ENCODE measurements at regions not wholly inside any gene's neighbourhood (a gene's known extent, or its start where the extent isn't known, plus 50 kb on each side); places are given as distances from the start of the nearest gene placed in this dataset.
"Not testable (repeated sequence)": the region's sequence is repeated elsewhere in the genome, so short reads cannot be mapped to it uniquely, and the experiment has no call there.

DNA sequence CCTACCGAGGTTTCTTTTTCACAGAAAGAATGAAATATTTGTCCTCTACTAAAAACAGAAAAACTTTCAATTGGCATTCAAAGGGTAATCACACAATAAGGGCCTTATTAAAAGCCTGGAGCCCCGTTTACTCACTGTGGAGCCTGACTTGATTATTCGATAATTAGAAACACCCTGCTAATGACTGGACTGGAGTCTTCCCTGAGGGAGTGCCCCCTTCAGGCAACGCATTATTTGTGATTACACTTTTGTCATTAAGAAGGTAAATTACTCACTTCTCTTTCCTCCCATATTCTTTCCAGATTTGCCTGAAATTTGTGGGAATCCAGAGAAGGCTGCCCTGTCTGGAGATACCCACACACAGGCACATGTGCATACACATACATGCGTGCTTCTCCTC lies 444.2 kb upstream of the NPVF start:
- no peak for DNase-seq

GRCh38 chr7:25675789-25676474 lies 447.6 kb upstream of the NPVF start:
- no peak for DNase-seq

DNA sequence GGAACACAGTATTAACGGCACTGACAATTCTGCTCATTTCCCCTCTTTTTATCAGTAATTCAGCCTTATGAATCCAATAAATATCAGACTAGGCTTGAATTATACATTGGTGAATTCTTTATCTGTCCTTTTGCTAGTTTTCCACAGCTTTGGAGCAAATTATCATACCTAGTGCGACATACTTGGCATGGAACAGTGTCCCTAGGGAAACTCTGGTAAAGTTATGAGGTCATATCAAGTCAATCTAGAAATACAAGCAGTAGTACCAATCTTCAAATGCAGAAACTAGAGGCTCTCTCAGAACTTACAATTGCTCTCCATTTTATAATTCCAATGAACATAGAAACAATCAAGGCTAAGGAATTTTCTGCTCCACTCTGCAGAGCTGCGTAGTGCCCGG lies 449.3 kb upstream of the NPVF start:
- DNase-seq = no peak

- DNase-seq = no peak
Measured at GRCh38 chr7:25678215-25678614, 449.9 kb upstream of the NPVF start.

DNA sequence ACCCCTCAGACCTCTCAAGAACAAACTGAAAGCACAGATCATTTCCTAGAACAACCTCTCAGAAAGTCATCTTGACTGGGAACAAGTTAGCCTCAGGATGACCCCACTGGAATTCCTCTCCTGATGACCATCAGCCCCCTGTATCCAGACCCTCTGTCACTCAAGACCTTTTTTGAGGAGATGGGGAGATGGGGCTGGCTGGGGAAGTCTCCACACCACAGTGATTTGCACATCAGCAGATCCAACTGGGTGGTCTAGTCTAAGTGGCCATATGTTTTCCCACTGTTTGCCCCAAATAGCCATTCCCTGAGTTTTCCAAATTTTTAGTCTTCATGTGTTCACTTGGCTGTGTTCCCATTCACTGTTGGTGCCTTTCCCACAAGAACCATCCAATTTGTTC lies 452.4 kb upstream of the NPVF start:
- no peak for DNase-seq

- no peak for DNase-seq
Measured at GRCh38 chr7:25684360-25684759, 456.1 kb upstream of the NPVF start.

DNA sequence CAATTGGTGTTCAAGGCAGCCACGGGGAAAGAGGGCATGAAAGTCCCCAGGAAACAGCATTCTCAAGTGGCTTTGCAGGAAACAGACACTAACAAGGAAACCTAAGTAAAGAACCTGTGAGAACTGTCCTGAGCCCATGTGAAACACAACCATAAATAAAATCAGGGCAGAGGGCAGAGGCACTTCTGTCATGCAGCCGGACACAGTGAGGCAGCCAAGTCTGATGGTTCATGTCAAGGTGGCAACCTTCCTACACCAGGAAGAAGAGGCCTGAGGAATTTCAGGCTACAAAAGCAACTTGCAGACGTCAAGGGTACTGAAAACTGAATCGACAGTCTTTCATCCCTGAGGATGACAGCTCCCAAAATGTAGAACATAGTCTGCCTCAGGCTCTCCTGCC lies 458.2 kb upstream of the NPVF start:
- DNase-seq = no peak

DNA sequence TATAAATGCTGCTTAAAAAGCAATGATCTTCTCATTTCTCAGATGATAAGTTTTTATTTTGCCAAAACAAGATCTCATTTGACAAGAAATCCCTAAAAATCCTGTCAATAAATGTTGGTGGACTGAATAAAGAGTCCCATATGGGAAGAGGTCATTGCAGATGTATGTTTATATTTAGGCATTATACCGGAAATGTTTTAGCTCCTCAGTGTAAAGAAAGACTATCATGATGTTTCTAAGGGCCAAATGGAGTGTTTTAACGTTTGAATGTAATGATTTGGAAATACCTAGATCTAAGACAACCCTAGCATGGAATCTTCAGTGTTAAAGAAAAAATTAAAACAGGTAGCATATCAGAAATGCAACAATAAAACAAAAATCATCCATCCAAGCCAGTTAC lies 457.8 kb upstream of the NFE2L3 start:
- DNase-seq = no peak

DNA sequence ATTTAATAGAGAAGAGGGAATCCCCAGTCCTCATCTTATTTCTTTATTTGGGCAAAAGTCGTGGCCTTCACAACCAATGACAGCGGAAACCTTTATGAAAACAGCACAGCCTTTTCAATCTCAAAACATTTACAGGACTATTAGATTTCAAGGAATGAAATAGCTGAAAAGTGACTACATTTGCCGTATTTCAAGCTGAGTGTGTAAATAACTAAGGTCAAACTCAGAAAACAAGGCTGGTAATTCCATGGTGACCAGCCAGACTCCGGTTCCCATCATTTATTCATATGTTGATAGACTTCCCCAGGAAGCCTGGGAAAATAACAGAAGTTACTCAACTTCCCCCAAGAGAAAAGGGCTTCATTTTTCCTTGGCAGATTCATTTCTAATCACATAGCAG lies 457.3 kb upstream of the NFE2L3 start:
- no peak for DNase-seq

DNA sequence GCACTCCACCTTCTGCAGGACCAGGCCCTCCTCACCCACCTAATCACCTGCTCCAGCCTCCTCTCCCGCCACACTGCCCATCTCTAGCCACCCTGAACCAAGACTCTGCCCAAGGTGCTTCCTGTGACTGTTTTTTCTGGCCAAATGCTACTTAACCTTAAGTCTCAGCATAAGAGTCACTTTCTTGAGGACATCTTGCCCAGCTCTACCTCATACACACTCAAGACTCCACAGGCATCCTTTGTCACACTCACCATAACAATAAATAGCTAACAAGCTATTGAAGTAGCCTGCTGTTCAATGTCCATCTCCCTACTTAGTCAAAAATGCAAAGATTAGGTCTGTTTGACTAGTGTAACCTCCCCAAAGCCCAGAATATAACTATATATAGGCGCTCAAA lies 455.4 kb upstream of the NFE2L3 start:
- no peak for DNase-seq

DNA sequence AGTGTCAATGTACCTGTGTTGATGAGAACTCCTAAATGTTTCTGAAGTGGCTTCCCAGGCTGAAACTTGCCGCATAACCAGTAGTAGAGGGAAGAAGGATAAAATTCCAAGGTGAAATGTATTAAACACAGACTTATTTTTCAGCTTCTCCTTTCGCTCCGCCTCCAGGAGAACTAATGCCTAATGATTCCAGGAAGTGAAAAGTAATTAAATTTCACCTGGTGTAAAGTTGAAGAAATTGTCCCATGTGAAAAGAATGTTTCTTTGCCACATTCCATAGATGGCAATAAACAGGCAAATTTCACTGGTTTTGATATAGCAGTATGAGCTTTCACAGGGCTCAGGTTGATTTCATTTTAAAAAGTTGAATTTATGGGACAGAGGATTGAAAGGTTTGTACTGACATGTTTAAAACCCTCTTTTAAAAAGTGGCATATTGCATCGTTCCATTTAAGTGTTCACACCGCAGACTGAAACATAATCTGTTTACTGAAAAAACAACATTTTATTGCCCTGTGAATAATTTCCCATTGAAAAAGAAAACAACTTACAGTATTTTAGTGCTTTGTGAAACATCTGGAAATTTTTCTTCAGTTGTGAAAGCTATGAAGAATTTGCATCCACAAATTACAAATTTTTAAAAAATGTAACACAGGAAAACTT lies 453.4 kb upstream of the NFE2L3 start:
- no peak for DNase-seq

GRCh38 chr7:25700141-25700540 lies 451.9 kb upstream of the NFE2L3 start:
- not testable (repeated sequence) for DNase-seq

- no peak for DNase-seq
Measured at GRCh38 chr7:25704413-25704812, 447.6 kb upstream of the NFE2L3 start.

DNA sequence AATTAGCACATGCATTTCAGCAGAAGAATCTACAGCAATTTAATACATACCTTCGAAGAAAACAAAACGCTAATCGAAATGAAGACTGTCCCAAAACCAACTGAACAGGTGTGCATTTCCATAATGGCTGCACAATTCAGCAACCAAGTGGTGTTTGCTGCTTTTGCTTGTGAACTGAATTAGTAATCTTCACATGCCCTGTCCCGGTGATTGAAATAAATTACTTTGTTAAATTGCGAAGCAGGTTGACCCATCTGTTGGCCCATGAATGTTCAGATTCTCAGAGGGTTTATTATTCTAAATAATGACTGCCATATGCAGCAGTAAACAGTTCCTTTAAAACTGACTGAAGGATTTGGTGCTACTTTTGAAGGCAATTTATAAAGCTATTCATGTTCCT lies 445.2 kb upstream of the NFE2L3 start:
- DNase-seq = no peak

DNA sequence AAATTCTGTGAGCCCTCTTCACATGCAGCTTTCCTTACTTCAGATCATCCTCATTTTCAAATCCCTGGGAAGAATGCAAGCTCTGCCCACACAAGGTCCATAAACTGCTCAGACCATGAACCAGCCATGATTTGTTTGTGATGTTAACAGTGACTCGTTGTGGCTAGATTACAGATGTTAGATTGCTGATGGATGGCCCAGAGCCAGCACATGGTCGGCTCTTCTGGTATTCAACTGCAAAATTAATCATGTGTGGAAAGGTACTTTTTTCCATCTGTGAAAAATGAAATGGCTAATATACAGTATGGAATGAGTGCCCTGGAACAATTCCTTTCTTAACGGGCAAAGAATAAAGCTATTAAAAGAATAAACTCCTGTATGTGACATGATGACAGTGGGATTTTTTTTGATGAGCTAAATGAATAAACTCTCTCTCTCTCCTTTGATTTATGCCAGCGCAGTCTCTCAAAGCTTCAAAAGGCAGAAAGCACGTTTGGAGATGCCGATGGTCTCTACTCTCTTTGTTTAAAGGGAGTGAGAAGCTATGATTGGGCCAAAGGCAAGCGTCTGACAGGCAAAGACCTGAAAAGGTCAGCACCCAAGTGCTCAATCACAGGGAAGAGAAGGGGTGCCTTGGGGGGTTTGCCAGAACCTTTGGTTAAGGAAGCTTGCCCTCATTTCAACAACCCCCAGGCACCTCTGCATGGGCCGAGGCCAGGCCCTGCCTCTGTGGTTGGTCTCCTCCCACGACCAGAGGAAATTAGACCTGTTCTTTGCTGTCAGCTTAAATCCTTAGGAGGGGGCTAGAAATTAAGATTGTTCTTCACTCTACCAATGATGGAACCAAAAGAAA lies 444.0 kb upstream of the NFE2L3 start:
- no peak for DNase-seq

DNA sequence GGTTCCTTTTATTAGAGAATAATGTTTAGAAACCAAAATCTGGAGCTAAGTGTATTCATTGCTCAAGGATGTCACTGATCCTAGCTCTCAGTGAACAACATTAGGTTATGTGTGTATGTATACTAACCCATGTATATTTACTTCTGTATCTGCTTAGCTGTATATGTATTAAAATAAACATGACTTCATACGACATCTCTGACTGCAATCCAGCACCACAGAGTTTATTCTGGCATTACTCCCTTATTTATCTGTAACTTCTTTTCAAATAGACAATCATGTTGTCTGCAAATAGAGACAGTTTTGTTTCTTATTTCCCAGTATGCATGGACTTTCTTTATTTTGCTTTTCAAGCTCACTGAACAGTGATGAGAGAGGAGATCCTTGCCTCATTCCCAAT lies 441.0 kb upstream of the NFE2L3 start:
- DNase-seq = no peak

GRCh38 chr7:25711940-25712339 lies 440.1 kb upstream of the NFE2L3 start:
- no peak for DNase-seq

GRCh38 chr7:25712500-25712899 lies 439.5 kb upstream of the NFE2L3 start:
- no peak for DNase-seq

DNA sequence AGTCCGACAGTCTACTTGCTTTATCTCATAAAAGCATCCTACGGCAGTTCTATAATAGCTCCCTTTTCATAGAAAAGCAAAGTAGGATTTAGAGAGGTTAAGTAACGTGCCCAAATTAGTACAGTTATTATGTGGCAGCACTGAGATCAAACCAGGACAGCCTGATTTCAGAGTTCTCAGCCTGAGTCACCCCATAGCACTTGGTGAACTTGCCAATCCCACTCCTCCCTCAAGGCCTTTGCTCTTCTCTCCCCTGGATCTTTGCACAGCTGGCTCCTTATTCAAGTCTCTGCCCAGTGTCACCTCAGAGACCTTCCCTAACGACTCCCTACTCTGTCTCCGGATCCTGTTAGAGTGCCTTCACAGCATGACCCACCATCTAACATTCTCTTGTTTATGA lies 438.0 kb upstream of the NFE2L3 start:
- DNase-seq = no peak

- no peak for DNase-seq
Measured at GRCh38 chr7:25716421-25716820, 435.6 kb upstream of the NFE2L3 start.

GRCh38 chr7:25718596-25718995 lies 433.4 kb upstream of the NFE2L3 start:
- no peak for DNase-seq

GRCh38 chr7:25719190-25719896 lies 432.7 kb upstream of the NFE2L3 start:
- no peak for DNase-seq

GRCh38 chr7:25720427-25720826 lies 431.6 kb upstream of the NFE2L3 start:
- DNase-seq = no peak
